Small intestine (tissue), 7 donors: ENCODE measurements at regions not wholly inside any gene's neighbourhood (a gene's known extent, or its start where the extent isn't known, plus 50 kb on each side); places are given as distances from the start of the nearest gene placed in this dataset.

Source experiments
- DNase-seq, 2 donors: peaks; one replicate each; pipeline versions ENCODE4 v3.0.0 to v3.0.0-alpha.2; 2013
- FAIRE-seq: peaks from 2 replicates; lab custom pipeline; 2012; peaks lifted over from hg19 to GRCh38; lab: Jason Lieb, UNC
- H3K27ac ChIP-seq, 3 donors: one replicate each; pipeline ENCODE4 v1.5.1; 2013; ENCODE audit warnings: low read length in 2 of 3, mild to moderate bottlenecking in 2 of 3, control low read depth in 1 of 3, inconsistent platforms in 1 of 3, low read depth in 1 of 3, moderate library complexity in 1 of 3
- H3K27me3 ChIP-seq, 3 donors: one replicate each; pipeline ENCODE4 v1.6.1; 2013; ENCODE audit warnings: low read length in 3 of 3, inconsistent platforms in 1 of 3; ENCODE audit not compliant: control insufficient read depth in 3 of 3, insufficient read depth in 3 of 3
- H3K36me3 ChIP-seq, 3 donors: one replicate each; pipeline ENCODE4 v1.6.1; 2013; ENCODE audit warnings: low read length in 3 of 3, inconsistent platforms in 1 of 3, low read depth in 1 of 3, mild to moderate bottlenecking in 1 of 3, moderate library complexity in 1 of 3; ENCODE audit not compliant: control insufficient read depth in 3 of 3, insufficient read depth in 2 of 3
- H3K4me1 ChIP-seq, 3 donors: one replicate each; pipeline ENCODE4 v1.6.1; 2013; ENCODE audit warnings: low read length in 2 of 3, inconsistent platforms in 1 of 3, low read depth in 1 of 3, mild to moderate bottlenecking in 1 of 3, moderate library complexity in 1 of 3; ENCODE audit not compliant: control insufficient read depth in 3 of 3, insufficient read depth in 2 of 3
- H3K4me3 ChIP-seq, 3 donors: one replicate each; pipeline ENCODE4 v1.5.1; 2013; ENCODE audit warnings: low read length in 3 of 3, control low read depth in 1 of 3, inconsistent platforms in 1 of 3, low read depth in 1 of 3, mild to moderate bottlenecking in 1 of 3, moderate library complexity in 1 of 3
- H3K9me3 ChIP-seq, 2 donors: one replicate each; pipeline ENCODE4 v1.6.1; 2013; ENCODE audit warnings: low read depth in 1 of 2, low read length in 1 of 2; ENCODE audit not compliant: control insufficient read depth in 2 of 2, insufficient read depth in 1 of 2
- WGBS, 3 donors: extraction: QIAGEN DNeasy Blood & Tissue Kit; methylation state at CpG; one replicate each; pipeline ENCODE4 v1.1.7; 2013; 5-methylcytosine and 5-hydroxymethylcytosine counted together
- donor health status: healthy with polysubstance abuse.
- donor health status: control.
- donor health status: control.
- donor health status: Bipolar disorder and iron deficiency.
- donor health status: healthy.

DNA sequence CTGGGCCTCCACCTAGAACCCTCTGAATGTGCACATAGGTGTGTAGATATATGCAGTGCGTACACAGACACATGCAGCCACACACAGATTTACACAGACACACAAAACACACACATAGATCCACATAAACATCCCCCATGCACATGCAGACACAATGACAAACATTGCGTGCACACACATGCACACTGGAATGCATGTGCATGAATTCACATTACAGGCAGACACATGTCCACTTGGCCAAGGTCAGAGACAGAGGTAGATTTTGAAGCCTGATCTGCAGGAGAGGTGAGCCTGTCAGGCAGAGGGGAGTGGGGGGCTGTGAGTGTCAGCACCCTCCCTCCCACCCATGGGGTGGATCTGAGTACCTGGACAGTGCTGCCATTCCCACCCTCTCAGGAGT lies 338.5 kb downstream of the PTPRU start:
- WGBS, 3 donors = 64 to 83% (median 71%) methylated on average over 2 of the region's 2 CpGs
- FAIRE-seq = no peak

DNA sequence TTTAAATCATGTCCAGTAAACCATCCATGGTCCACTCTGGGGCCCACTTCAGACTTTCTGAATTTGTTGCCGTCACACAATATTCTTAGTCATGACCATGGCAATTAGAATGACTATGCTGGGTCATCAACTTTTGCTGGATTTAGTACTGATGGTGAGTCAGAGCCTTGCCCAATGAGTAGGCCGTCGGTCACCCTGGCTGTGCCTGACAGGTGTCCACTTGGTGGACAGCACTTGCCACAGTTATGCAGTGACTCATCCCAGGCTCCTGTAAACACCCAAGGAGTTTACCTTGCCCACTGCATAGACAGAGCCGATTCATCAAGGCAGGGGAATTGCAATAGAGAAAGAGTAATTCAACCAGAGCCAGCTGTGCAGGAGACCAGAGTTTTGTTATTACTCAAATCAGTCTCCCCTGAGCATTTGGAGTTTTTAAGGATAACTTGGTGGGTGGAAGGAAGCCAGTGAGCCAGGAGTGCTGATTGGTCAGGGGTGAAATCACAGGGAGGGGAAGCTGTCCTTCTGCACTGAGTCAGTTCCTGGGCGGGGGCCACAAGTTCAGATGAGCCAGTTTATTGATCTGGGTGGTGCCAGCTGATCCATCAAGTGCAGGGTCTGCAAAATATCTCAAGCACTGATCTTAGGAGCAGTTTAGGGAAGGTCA lies 333.8 kb downstream of the PTPRU start:
- no peaks in the 10 kb centered on the region for H3K4me1 ChIP-seq
- no peak for FAIRE-seq
- no peaks in the 10 kb centered on the region for H3K36me3 ChIP-seq
- H3K27me3 ChIP-seq = peaks cover 0 to 2% (median 0%) of the 10 kb centered on the region in 3 donors
- peak in 1 of 2 donors; percentile 30 for DNase-seq
- WGBS, 3 donors = 65 to 70% (median 69%) methylated on average over 5 of the region's 5 CpGs
- H3K27ac ChIP-seq = no peak overlapping the region
- peaks cover 0 to 11% of the 10 kb centered on the region in 2 donors for H3K9me3 ChIP-seq
- no peak overlapping the region for H3K4me3 ChIP-seq

More for the DNA sequence above, 338.5 kb downstream of the PTPRU start:
- Histone ChIP-seq H3K4me1 (no peaks in the 10 kb centered on the region), H3K36me3 (no peaks in the 10 kb centered on the region), H3K9me3 (no peaks in the 10 kb centered on the region), H3K27ac (no peak overlapping the region), H3K4me3 (no peak overlapping the region), H3K27me3 (peaks cover 0 to 10% (median 2%) of the 10 kb centered on the region in 3 donors)
- no peak for DNase-seq

DNA sequence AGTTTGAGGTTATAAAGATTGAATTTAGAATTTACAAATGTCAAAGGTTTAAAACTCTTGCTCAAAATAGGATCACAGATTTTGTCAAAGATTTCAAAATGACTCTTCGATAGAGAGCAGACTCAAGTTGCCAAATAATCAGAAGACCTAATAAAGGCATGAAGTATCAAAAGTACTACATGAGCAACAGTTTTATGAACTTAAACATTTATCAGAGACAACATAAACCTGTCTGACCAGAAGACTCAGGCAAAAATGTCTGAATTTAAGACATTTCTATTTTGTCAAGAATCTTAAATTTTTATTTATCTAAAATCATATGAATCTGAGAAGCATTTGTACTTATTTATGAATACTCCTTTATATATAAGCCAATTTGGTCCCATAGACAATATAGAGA lies 330.9 kb downstream of the PTPRU start:
- FAIRE-seq (no peak), DNase-seq (no peak)
- H3K36me3 ChIP-seq = no peaks in the 10 kb centered on the region
- peaks cover 0 to 2% (median 0%) of the 10 kb centered on the region in 3 donors for H3K27me3 ChIP-seq
- no peak overlapping the region for H3K4me3 ChIP-seq
- H3K27ac ChIP-seq = no peak overlapping the region
- H3K9me3 ChIP-seq = peaks cover 0 to 21% of the 10 kb centered on the region in 2 donors
- H3K4me1 ChIP-seq = no peaks in the 10 kb centered on the region
- 77 to 92% (median 87%) methylated on average over 1 of the region's 1 CpG for WGBS, 3 donors

DNA sequence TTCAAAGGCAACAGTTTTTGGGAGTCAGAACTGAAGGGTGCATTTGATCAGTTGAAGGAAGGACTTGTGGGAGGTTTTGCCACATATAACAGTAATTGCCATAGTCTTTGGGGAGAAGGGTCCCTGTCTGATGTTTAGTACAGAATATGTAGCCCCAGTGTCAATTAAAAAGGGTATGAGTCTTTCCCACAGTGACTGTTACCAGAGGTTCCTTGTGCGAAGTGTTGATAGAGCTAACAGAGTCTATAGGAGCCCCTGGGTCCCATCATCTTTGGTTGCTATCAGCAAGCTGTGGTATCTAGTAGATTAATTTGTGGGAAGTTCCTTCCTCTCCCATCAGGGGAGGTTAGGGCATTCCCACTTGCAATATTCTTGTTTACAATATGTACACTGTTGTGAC lies 329.2 kb downstream of the PTPRU start:
- no peak overlapping the region for H3K4me3 ChIP-seq
- no peaks in the 10 kb centered on the region for H3K36me3 ChIP-seq
- no peak overlapping the region for H3K27ac ChIP-seq
- FAIRE-seq = no peak
- peaks cover 0 to 2% (median 0%) of the 10 kb centered on the region in 3 donors for H3K27me3 ChIP-seq
- 70 to 92% (median 88%) methylated on average over 1 of the region's 1 CpG for WGBS, 3 donors
- no peaks in the 10 kb centered on the region for H3K4me1 ChIP-seq
- H3K9me3 ChIP-seq = peaks cover 0 to 21% of the 10 kb centered on the region in 2 donors
- DNase-seq = no peak

DNA sequence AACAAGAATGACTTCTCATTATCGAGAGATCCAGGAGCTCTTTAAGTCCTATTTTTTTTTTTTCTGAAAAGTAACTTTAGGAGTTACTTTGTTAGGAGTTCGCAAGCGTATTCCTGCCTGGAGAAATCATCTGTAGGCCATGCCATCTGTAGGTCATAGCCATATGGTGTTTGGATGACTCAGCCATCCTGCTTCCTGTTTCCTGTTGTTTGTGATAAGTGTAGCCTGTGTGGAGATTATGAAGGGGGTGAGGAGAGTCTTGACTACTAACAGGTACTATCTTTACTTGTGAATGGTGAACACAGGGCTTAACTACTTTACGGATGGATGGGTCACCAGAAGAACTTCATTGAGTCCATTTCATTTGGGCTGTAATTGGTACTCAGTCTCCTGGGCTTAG lies 327.2 kb downstream of the PTPRU start:
- Histone ChIP-seq H3K36me3 (no peaks in the 10 kb centered on the region), H3K9me3 (peaks cover 0 to 21% of the 10 kb centered on the region in 2 donors), H3K27ac (no peak overlapping the region), H3K4me3 (no peak overlapping the region), H3K4me1 (no peaks in the 10 kb centered on the region), H3K27me3 (peaks cover 0 to 2% (median 0%) of the 10 kb centered on the region in 3 donors)
- WGBS, 3 donors = 79 to 90% (median 81%) methylated on average over 4 of the region's 4 CpGs
- FAIRE-seq (no peak), DNase-seq (no peak)

DNA sequence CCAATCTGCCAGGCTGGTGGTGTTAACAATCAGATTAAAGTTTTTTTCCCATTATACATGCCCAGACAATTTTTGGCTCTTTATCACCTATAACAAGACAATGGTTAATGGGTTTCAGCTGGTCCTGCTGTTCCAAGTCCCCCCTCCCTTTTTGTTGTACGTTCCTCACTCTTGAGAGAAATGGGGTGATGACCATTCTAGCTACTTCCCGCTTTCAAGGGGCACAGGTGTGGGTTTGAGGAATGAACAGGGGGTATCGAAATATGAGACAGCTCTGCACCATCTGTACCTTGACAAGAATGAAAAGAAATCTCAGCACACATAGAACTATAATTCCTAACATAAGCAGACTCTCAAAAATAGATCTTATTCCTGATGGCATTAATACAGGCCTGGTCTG lies 326.8 kb downstream of the PTPRU start:
- H3K9me3 ChIP-seq = peaks cover 0 to 21% of the 10 kb centered on the region in 2 donors
- no peak for FAIRE-seq
- WGBS, 3 donors = 49 to 75% (median 62%) methylated on average over 3 of the region's 3 CpGs

DNA sequence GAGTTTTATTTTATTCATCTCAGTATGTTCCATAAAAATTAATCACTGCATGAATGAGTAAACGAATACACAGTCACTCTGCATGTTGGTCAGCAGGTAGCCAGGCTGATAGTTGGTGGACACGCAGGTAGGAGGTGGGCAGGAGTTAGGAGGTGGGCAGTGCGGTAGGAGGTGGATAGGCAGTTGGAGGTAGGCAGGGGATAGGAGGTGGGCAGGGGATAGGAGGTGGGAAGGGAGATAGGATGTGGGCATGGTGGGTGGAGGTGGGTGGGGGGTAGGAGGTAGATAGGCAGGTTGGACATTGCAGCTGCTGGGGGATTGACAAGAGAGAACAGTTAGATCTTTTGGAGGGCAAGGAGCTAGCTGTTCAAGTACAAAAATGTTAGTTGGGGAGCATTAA lies 322.7 kb downstream of the PTPRU start:
- Histone ChIP-seq H3K36me3 (no peaks in the 10 kb centered on the region), H3K4me1 (no peaks in the 10 kb centered on the region), H3K27me3 (no peaks in the 10 kb centered on the region), H3K27ac (no peak overlapping the region), H3K9me3 (peaks cover 0 to 9% of the 10 kb centered on the region in 2 donors), H3K4me3 (no peak overlapping the region)
- DNase-seq = no peak
- FAIRE-seq = no peak
- WGBS, 3 donors = 43 to 64% (median 57%) methylated on average over 3 of the region's 3 CpGs

More for the DNA sequence above, 326.8 kb downstream of the PTPRU start:
- Histone ChIP-seq H3K4me3 (no peak overlapping the region), H3K27ac (no peak overlapping the region), H3K36me3 (no peaks in the 10 kb centered on the region), H3K27me3 (peaks cover 0 to 2% (median 0%) of the 10 kb centered on the region in 3 donors), H3K4me1 (no peaks in the 10 kb centered on the region)
- no peak for DNase-seq

DNA sequence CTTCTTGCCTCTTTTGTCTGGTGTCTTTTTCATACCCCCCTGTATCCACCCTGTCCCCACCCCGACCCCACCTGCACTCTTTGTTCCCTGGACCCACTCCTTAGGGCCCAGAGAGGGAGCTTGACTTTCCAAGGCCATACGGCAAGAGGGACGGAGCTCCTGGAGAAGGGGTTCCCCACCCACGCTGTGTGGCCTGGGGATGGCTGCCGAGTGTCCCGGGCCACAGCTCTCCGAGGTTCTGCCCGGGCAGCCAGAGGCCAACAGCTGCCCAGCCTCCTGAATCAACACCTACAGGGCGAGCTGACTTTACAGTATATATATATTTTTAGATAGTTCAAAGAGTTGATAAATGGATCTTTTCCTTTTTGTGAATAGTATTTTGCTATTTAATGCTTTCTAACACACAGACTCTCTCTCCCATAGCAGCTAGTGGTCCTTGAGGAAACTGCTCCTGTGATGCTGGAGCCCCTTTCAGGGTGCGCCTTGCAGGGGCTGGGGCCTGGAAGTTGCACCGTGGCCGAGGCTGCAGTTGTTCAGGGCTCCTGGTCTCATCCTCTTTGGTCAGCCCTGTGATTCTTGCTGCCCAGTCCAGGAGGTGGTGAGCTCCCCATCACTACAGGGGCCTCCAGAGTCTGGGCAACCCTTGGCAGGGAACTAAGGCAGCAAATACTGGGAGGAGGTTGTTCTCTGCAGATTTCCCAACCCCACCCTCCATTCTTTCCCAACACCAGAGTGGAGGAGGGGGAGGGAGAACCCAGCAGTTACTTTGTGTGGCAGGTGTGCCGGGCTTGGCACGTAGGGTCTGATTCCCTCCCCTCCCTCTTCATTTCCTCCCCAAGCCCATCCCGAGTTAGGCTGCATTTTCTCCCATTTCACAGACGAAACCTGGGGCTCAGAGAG lies 321.6 kb downstream of the PTPRU start:
- WGBS, 3 donors = 58 to 68% (median 60%) methylated on average over 16 of the region's 16 CpGs
- no peaks in the 10 kb centered on the region for H3K36me3 ChIP-seq
- H3K4me3 ChIP-seq = no peak overlapping the region
- no peaks in the 10 kb centered on the region for H3K27me3 ChIP-seq
- H3K27ac ChIP-seq = no peak overlapping the region
- DNase-seq = no peak
- peaks cover 0 to 5% of the 10 kb centered on the region in 2 donors for H3K9me3 ChIP-seq
- FAIRE-seq = no peak
- H3K4me1 ChIP-seq = no peaks in the 10 kb centered on the region
